IPS DF 6.9 (cell line): ENCODE measurements at regions not wholly inside any gene's neighbourhood (a gene's known extent, or its start where the extent isn't known, plus 50 kb on each side); places are given as distances from the start of the nearest gene placed in this dataset.
"Not testable (repeated sequence)": the region's sequence is repeated elsewhere in the genome, so short reads cannot be mapped to it uniquely, and the experiment has no call there.

Experiments used
- DNase-seq: peaks from one replicate; pipeline ENCODE4 v3.0.0-alpha.2; 2013; ENCODE audit warnings: low read depth, low spot score
- H3K27ac ChIP-seq: one replicate; pipeline ENCODE4 v1.5.1; 2013; ENCODE audit warnings: low read length, control low read depth
- H3K27me3 ChIP-seq: 2 replicates; pipeline ENCODE4 v1.6.1; 2013; ENCODE audit warnings: mild to moderate bottlenecking, low read length; ENCODE audit not compliant: control insufficient read depth, insufficient read depth
- H3K36me3 ChIP-seq: 2 replicates; pipeline ENCODE4 v1.6.1; 2013; ENCODE audit warnings: low read length; ENCODE audit not compliant: control insufficient read depth, insufficient read depth
- H3K4me1 ChIP-seq: 2 replicates; pipeline ENCODE4 v1.6.1; 2013; ENCODE audit warnings: low read length; ENCODE audit not compliant: control insufficient read depth, insufficient read depth
- H3K4me3 ChIP-seq: 2 replicates; pipeline ENCODE4 v1.5.1; 2013; ENCODE audit warnings: mild to moderate bottlenecking, low read length
- H3K9me3 ChIP-seq: 2 replicates; pipeline ENCODE4 v1.6.1; 2013; ENCODE audit warnings: low read length, inconsistent platforms; ENCODE audit not compliant: control insufficient read depth, insufficient read depth
- WGBS: extraction: QIAGEN DNeasy Blood & Tissue Kit; methylation state at CpG from one replicate; pipeline ENCODE4 v1.1.7; 2013; ENCODE audit warnings: mixed read lengths, missing lambda C conversion rate; ENCODE audit not compliant: insufficient read length, insufficient coverage; 5-methylcytosine and 5-hydroxymethylcytosine counted together

DNA sequence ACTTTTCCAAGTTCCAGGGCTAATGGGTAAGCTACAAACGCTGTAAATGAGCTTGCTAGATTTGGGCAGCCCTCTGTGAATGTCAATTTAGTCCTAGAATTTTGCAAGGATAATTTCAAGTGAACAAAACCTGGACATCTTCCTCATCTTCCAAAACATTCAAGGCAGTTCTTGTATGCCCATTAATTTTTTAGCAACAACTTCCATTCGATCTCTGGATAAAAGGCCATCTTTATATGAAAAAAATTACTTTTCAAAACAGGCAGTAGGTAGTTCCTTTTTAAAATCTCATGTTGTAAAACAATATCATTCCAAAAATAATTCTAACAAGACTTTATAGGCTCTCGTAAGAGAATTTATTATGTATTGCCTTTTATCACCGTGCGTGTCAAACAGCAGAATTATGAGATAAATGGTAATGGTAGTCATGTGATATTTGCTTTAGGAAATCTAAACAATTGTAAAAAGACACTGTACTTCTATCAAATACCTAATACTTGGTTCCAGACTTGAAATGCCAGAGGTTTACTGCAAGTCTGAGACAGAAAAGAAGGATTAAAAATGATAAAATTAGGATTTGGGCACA is 143.7 kb upstream of the NRP1 start:
- Histone ChIP-seq H3K27me3 (no peaks in the 10 kb centered on the region), H3K4me1 (no peaks in the 10 kb centered on the region)
- WGBS = no CpG with 5 or more reads among the region's 5 CpGs

DNA sequence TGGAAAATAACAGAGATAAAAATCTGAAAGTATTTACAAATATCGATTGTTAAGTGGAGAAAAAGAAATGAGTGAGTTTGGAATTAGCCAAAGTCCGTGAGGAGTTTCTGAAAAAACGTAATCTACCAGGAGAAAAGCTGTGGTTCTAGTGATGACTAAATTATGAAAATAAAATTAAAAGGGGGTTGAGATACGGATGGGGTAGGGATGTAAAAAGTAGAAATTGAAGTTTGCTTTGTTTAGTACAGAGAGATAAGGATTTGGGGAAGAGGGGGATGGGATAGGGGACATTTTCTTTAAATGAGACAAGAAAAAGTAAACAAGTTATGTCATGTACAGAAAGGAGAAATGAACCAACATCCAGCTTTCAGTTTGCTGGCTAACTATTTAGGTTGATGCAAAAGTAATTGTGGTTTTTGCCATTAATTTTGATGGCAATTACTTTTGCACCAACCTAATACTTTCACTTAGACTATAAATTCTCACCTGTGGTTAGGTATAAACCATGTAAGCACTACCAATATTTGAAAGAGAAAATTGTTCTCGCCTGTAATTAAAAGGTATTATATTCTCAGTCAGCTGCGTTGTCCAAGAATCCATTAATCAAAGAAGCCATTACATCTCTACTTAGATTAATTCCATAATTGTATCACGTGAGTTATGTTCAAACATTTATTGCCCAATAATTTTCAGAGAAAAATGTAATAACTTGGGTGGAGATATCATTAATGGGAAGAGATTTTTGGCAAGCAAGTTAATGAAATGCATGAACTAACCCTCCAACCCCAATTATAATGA is 143.0 kb upstream of the NRP1 start:
- WGBS = 100% methylated on average over 4 of the region's 7 CpGs
- H3K27me3 ChIP-seq = no peaks in the 10 kb centered on the region
- H3K27ac ChIP-seq = no peak overlapping the region
- H3K4me1 ChIP-seq = no peaks in the 10 kb centered on the region
- DNase-seq = no peak
- no peaks in the 10 kb centered on the region; the same call in 1 of the 2 replicates for H3K36me3 ChIP-seq
- H3K4me3 ChIP-seq = no peak overlapping the region
- H3K9me3 ChIP-seq = no peaks in the 10 kb centered on the region

More for the DNA sequence above, 143.7 kb upstream of the NRP1 start:
- no peak overlapping the region for H3K4me3 ChIP-seq
- H3K9me3 ChIP-seq = no peaks in the 10 kb centered on the region
- no peak overlapping the region for H3K27ac ChIP-seq
- no peak for DNase-seq
- no peaks in the 10 kb centered on the region; the same call in 1 of the 2 replicates for H3K36me3 ChIP-seq

DNA sequence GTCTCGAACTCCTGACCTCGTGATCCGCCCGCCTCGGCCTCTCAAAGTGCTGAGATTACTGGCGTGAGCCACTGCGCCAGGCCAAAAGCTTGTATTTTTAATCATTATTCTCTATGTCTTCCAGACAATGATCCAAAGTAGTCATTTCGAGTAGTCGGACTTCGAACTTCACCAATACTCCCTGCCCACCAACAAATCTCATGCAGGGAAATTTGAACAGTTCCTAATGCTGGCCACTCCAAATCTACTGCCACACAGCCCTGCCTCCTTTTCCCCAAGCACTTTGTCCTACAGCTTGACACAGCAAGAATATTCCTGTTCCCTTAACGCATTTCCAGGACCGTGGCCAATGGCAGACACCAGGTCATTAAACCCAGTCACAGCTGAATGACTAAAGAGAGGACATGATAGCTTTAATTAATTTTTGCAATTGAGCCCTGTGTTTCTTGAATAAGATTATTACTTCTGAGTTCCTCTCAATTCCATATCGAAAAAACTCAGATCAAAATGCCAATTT is 142.3 kb upstream of the NRP1 start:
- no peak overlapping the region for H3K4me3 ChIP-seq
- no CpG with 5 or more reads among the region's 13 CpGs for WGBS
- no peaks in the 10 kb centered on the region; the same call in 1 of the 2 replicates for H3K36me3 ChIP-seq
- no peaks in the 10 kb centered on the region for H3K9me3 ChIP-seq
- no peak overlapping the region for H3K27ac ChIP-seq
- DNase-seq = no peak
- H3K27me3 ChIP-seq = no peaks in the 10 kb centered on the region
- no peaks in the 10 kb centered on the region for H3K4me1 ChIP-seq

DNA sequence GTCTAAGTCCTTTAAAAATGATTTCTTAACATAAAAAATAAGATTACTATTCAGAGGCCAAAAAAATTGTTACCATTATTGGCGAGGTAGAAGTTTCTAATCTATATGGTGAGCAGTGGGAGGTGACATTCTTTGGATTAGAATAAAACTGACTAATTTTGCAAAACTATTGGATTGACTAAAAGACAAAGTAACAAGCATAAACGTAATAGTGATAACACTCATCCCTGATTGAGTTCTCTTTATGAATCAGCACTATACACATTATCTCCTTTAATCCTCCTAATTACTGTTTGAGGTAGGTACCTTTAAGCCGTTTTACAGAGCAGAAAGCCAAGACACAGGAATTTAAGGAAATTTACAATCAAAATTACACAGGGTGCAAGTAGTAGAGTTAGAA is 139.2 kb upstream of the NRP1 start:
- Histone ChIP-seq H3K27ac (no peak overlapping the region), H3K9me3 (no peaks in the 10 kb centered on the region), H3K4me3 (no peak overlapping the region), H3K4me1 (no peaks in the 10 kb centered on the region), H3K27me3 (no peaks in the 10 kb centered on the region), H3K36me3 (no peaks in the 10 kb centered on the region)
- no CpG with 5 or more reads among the region's 3 CpGs for WGBS
- no peak for DNase-seq

DNA sequence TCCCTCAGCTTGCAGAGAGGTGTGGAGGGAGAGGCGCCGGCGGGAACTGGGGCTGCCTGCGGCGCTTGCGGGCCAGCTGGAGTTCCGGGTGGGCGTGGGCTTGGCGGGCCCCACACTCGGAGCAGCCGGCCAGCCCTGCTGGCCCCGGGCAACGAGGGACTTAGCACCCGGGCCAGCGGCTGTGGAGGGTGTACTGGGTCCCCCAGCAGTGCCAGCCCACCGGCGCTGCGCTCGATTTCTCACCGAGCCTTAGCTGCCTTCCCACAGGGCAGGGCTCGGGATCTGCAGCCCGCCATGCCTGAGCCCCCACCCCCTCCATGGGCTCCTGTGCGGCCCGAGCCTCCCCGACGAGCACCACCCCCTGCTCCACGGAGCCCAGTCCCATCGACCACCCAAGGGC is 133.5 kb upstream of the NRP1 start:
- H3K9me3 ChIP-seq, H3K27me3 ChIP-seq, H3K4me3 ChIP-seq, H3K36me3 ChIP-seq, DNase-seq, H3K4me1 ChIP-seq, H3K27ac ChIP-seq: not testable (repeated sequence)
- no CpG with 5 or more reads among the region's 28 CpGs for WGBS

DNA sequence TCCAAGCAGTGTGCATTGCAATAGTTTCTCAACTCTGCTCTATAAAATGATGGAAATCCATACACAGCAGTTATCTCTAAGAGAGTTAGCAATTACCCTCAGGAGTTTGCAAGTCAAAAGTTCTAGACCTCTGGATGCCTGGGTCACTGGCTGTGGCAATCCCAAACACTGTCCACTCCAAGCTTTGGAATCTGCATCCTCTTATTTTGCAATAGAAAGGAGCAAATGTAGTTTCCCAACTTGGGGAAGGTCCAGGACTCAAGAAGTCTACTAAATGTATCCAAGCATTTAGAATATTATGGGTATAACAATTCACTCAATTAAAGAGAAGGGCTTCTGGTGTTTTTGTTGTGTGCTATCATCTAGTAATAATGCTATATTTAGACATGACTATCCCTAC is 131.3 kb upstream of the NRP1 start:
- no peaks in the 10 kb centered on the region for H3K4me1 ChIP-seq
- H3K36me3 ChIP-seq = no peaks in the 10 kb centered on the region
- H3K27ac ChIP-seq = no peak overlapping the region
- H3K9me3 ChIP-seq = no peaks in the 10 kb centered on the region
- no peaks in the 10 kb centered on the region for H3K27me3 ChIP-seq
- no peak for DNase-seq
- no peak overlapping the region for H3K4me3 ChIP-seq

DNA sequence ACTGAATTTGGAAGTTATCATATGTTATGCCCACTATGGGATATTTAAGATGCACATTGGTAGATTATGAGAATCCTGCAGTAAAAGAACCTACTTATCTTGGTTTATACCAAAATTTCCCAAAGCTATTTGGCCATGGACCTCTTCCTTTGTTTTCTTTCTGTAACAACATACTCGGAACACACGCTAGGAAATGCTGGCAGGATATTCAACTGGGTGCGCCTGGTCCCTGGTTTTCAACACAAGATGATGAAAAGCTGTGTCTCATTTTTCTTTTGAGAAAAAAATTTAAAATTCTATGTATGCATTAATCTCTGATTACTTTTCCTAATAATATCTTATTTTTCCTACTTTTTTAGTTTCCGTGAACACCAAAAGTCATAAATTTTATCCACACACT is 128.5 kb upstream of the NRP1 start:
- no peaks in the 10 kb centered on the region for H3K27me3 ChIP-seq
- WGBS = 80% methylated on average over 1 of the region's 4 CpGs
- no peaks in the 10 kb centered on the region for H3K9me3 ChIP-seq
- no peaks in the 10 kb centered on the region for H3K36me3 ChIP-seq
- no peak overlapping the region for H3K27ac ChIP-seq
- H3K4me1 ChIP-seq = no peaks in the 10 kb centered on the region
- DNase-seq = no peak
- no peak overlapping the region for H3K4me3 ChIP-seq

DNA sequence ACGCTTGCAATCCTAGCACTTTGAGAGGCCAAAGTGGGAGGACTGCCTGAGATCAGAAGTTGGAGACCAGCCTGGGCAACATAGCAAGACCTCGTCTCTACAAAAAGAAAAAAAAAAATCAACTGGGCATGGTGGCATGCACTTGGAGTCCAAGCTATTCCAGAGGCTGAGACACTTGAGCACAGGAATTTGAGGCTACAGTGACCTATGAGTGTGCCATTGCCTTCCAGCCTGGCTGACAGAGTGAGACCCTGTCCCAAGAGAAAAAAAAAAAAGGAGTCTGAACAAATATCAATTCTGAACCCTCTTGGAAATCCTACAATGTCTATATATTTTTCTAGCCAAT is 126.8 kb upstream of the NRP1 start:
- H3K9me3 ChIP-seq = no peaks in the 10 kb centered on the region
- H3K4me1 ChIP-seq = no peaks in the 10 kb centered on the region
- DNase-seq = no peak
- no peaks in the 10 kb centered on the region for H3K27me3 ChIP-seq
- H3K36me3 ChIP-seq = no peaks in the 10 kb centered on the region
- no peak overlapping the region for H3K4me3 ChIP-seq
- H3K27ac ChIP-seq = no peak overlapping the region
- no CpG with 5 or more reads among the region's 2 CpGs for WGBS

DNA sequence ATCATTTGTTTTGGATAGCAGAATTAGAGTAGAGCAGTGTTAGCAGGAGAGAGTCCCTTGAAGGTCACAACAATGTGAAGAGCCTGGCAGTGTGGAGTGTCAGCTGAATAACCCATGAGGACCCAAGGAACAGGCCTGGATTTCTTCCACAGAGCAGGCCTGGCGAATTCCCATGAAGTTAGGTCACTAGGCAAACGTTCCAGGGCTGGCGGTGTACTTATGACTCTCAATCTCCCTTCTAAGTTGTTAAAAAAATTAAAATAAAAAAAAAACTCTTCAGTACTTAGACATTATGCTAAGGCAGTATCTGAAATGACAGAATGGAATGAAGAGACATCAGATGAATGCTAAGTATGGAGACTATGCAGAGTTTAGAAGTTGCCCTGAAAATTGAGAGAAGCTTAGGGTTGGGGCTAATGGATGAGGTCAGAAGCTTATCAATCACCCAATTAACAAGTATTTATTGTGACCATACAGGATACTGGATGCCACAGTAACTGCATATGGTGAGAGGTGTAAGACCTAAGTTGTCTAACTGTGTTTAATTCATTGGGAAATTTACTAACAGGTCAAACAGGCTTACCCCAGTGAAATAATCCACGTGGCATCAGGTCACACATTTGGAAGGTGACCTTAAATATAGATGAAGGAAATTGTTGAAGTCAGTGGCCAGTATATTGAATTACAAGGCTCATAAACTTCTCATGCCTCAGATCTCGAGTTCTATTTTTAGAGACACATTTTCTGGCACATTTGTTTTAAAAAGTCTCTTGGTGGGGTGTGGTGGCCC is 126.2 kb upstream of the NRP1 start:
- Histone ChIP-seq H3K9me3 (no peaks in the 10 kb centered on the region), H3K27me3 (no peaks in the 10 kb centered on the region), H3K36me3 (no peaks in the 10 kb centered on the region), H3K4me1 (no peaks in the 10 kb centered on the region), H3K4me3 (no peak overlapping the region), H3K27ac (no peak overlapping the region)
- no peak for DNase-seq
- no CpG with 5 or more reads among the region's 5 CpGs for WGBS

DNA sequence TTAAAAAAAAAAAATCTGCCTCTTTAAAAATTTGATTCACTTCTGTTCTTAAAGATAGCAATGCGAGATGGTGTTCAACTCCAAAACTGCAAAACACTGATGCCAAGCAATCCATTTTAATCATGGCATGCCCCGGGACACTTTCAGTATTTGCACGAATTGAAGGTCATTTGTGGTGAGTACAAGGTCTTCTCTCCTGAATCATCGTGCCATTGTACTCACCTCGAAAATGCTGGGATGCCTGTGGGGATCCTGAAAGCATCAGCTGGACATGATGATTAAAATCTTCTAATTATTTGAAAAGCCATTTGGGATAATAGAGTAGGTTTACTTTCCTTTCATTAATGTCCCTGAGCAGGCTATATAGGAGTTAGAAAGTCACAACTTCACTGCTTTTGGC is 125.1 kb upstream of the NRP1 start:
- no peaks in the 10 kb centered on the region for H3K9me3 ChIP-seq
- no CpG with 5 or more reads among the region's 5 CpGs for WGBS
- no peaks in the 10 kb centered on the region for H3K36me3 ChIP-seq
- H3K27ac ChIP-seq = no peak overlapping the region
- no peak overlapping the region for H3K4me3 ChIP-seq
- H3K4me1 ChIP-seq = no peaks in the 10 kb centered on the region
- H3K27me3 ChIP-seq = no peaks in the 10 kb centered on the region
- no peak for DNase-seq
